ENCODE measurements at regions not wholly inside any gene's neighbourhood (a gene's known extent, or its start where the extent isn't known, plus 50 kb on each side); places are given as distances from the start of the nearest gene placed in this dataset.

- no peak for DNase-seq (ENCODE audit: low read depth in 1 of 2, low spot score in 1 of 2)
Observed at GRCh38 chr6:165762125-165762524, 99.1 kb upstream of the PDE10A start.

- no peak for DNase-seq (ENCODE audit: low read depth in 1 of 2, low spot score in 1 of 2)
Observed at GRCh38 chr6:165760803-165761185, 97.8 kb upstream of the PDE10A start.

- no peak for DNase-seq (ENCODE audit: low read depth in 1 of 2, low spot score in 1 of 2)
Observed at GRCh38 chr6:165760126-165760802, 97.2 kb upstream of the PDE10A start.

GRCh38 chr6:165758441-165758840 is 95.4 kb upstream of the PDE10A start:
- DNase-seq (ENCODE audit: low read depth in 1 of 2, low spot score in 1 of 2): no peak

GRCh38 chr6:165755583-165755982 is 92.5 kb upstream of the PDE10A start:
- DNase-seq (ENCODE audit: low read depth in 1 of 2, low spot score in 1 of 2): no peak

GRCh38 chr6:165753506-165753905 is 90.5 kb upstream of the PDE10A start:
- DNase-seq (ENCODE audit: low read depth in 1 of 2, low spot score in 1 of 2): no peak

GRCh38 chr6:165752451-165752850 is 89.4 kb upstream of the PDE10A start:
- no peak for DNase-seq (ENCODE audit: low read depth in 1 of 2, low spot score in 1 of 2)

GRCh38 chr6:165751486-165751885 is 88.4 kb upstream of the PDE10A start:
- DNase-seq (ENCODE audit: low read depth in 1 of 2, low spot score in 1 of 2): no peak

- no peak for DNase-seq (ENCODE audit: low read depth in 1 of 2, low spot score in 1 of 2)
Observed at GRCh38 chr6:165749163-165749562, 86.1 kb upstream of the PDE10A start.

GRCh38 chr6:165748390-165748789 is 85.3 kb upstream of the PDE10A start:
- no peak for DNase-seq (ENCODE audit: low read depth in 1 of 2, low spot score in 1 of 2)

- DNase-seq (ENCODE audit: low read depth in 1 of 2, low spot score in 1 of 2): no peak
Observed at GRCh38 chr6:165747963-165748362, 84.9 kb upstream of the PDE10A start.

- no peak for DNase-seq (ENCODE audit: low read depth in 1 of 2, low spot score in 1 of 2)
Observed at GRCh38 chr6:165746331-165746730, 83.3 kb upstream of the PDE10A start.

- no peak for DNase-seq (ENCODE audit: low read depth in 1 of 2, low spot score in 1 of 2)
Observed at GRCh38 chr6:165745492-165745891, 82.5 kb upstream of the PDE10A start.

- DNase-seq (ENCODE audit: low read depth in 1 of 2, low spot score in 1 of 2): no peak
Observed at GRCh38 chr6:165744555-165745228, 81.7 kb upstream of the PDE10A start.

GRCh38 chr6:165743366-165743898 is 80.4 kb upstream of the PDE10A start:
- DNase-seq (ENCODE audit: low read depth in 1 of 2, low spot score in 1 of 2): no peak

- no peak for DNase-seq (ENCODE audit: low read depth in 1 of 2, low spot score in 1 of 2)
Observed at GRCh38 chr6:165742047-165742446, 79.0 kb upstream of the PDE10A start.

GRCh38 chr6:165737396-165737795 is 74.4 kb upstream of the PDE10A start:
- DNase-seq (ENCODE audit: low read depth in 1 of 2, low spot score in 1 of 2): no peak

GRCh38 chr6:165735065-165735464 is 72.0 kb upstream of the PDE10A start:
- no peak for DNase-seq (ENCODE audit: low read depth in 1 of 2, low spot score in 1 of 2)

GRCh38 chr6:165733489-165733791 is 70.4 kb upstream of the PDE10A start:
- DNase-seq (ENCODE audit: low read depth in 1 of 2, low spot score in 1 of 2): no peak

GRCh38 chr6:165732696-165733488 is 69.9 kb upstream of the PDE10A start:
- no peak for DNase-seq (ENCODE audit: low read depth in 1 of 2, low spot score in 1 of 2)

- DNase-seq (ENCODE audit: low read depth in 1 of 2, low spot score in 1 of 2): no peak
Observed at GRCh38 chr6:165729307-165729936, 66.4 kb upstream of the PDE10A start.

GRCh38 chr6:165728216-165728615 is 65.2 kb upstream of the PDE10A start:
- no peak for DNase-seq (ENCODE audit: low read depth in 1 of 2, low spot score in 1 of 2)
